ENCODE measurements at regions not wholly inside any gene's neighbourhood (a gene's known extent, or its start where the extent isn't known, plus 50 kb on each side); places are given as distances from the start of the nearest gene placed in this dataset.
A peak's percentile ranks its signal among the peaks of the same experiment; 100 is the strongest.

DNA sequence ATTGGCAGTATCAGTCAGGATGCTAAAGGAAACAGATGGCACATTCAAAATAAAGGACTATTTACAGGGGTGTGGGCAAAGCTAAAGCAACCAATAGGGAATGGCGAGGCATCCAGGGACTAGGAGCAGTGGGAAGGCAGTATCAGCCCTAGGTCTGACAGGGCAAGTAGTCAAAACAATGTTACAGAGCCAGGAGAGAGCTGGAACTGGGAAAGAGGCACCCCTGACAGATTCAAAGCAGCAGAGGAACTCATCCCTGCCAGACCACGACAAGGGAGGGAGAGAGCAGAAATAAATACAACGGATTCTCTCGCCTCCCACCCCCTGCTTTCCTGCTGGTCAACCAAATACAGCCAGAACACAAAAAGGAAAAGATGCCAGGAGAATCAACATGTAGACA, 371.5 kb downstream of the NR2F1-AS1 start (continued):
- TF ChIP-seq, protein P1, sequence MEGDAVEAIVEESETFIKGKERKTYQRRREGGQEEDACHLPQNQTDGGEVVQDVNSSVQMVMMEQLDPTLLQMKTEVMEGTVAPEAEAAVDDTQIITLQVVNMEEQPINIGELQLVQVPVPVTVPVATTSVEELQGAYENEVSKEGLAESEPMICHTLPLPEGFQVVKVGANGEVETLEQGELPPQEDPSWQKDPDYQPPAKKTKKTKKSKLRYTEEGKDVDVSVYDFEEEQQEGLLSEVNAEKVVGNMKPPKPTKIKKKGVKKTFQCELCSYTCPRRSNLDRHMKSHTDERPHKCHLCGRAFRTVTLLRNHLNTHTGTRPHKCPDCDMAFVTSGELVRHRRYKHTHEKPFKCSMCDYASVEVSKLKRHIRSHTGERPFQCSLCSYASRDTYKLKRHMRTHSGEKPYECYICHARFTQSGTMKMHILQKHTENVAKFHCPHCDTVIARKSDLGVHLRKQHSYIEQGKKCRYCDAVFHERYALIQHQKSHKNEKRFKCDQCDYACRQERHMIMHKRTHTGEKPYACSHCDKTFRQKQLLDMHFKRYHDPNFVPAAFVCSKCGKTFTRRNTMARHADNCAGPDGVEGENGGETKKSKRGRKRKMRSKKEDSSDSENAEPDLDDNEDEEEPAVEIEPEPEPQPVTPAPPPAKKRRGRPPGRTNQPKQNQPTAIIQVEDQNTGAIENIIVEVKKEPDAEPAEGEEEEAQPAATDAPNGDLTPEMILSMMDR (conservative IDR thresholded peaks at IDR 0.05; ENCODE audit: low read depth in 2 of 2), result no peak
- TF ChIP-seq STAT1 (IDR thresholded peaks at IDR 0.05; ENCODE audit: unreplicated experiment), result no peak
- no peak for TF ChIP-seq CREB1 (CRISPR knock-in tag; IDR thresholded peaks at IDR 0.05; ENCODE audit: low read depth)
- TF ChIP-seq ZNF114 (CRISPR knock-in tag; IDR thresholded peaks at IDR 0.05), result no peak
- no peak for TF ChIP-seq NANOG (IDR thresholded peaks at IDR 0.05; ENCODE audit: borderline replicate concordance)
- TF ChIP-seq JUNB (IDR thresholded peaks at IDR 0.05; ENCODE audit: unreplicated experiment), result no peak
- TF ChIP-seq POLR2AphosphoS5 (IDR thresholded peaks at IDR 0.05; ENCODE audit: low read depth), result no peak
- TF ChIP-seq ETS1 (IDR thresholded peaks at IDR 0.05), result no peak
- no peak for TF ChIP-seq ZNF331 (CRISPR knock-in tag; IDR thresholded peaks at IDR 0.05; ENCODE audit: low read depth)

- Mint-ChIP-seq H3K27me3 (ENCODE audit: insufficient read depth, low read depth, poor library complexity) (no peaks in the 10 kb centered on the region), H3K36me3 (ENCODE audit: low read depth) (no peaks in the 10 kb centered on the region), H3K27ac (0 out of 2 replicates have a peak overlapping the region, but pooled peaks have one; percentile 63), H3K9me3 (peaks cover 2% of the 10 kb centered on the region; the same call in 1 of the 3 replicates), H3K4me3 (no peak overlapping the region), H3K4me1 (peaks cover 5% of the 10 kb centered on the region)
- no peaks in the 10 kb centered on the region for H3K36me3 ChIP-seq (ENCODE audit: insufficient read depth)
- no peaks in the 10 kb centered on the region for H4K20me1 ChIP-seq (replicated peaks; ENCODE audit: insufficient read depth)
- no peaks in the 10 kb centered on the region for H3F3A ChIP-seq (replicated peaks; ENCODE audit: low read depth)
- no peaks in the 10 kb centered on the region for H3K79me2 ChIP-seq (replicated peaks; ENCODE audit: insufficient read depth)
- no peak overlapping the region for H3K27ac ChIP-seq (ENCODE audit: low read depth)
- H3K4me1 ChIP-seq (ENCODE audit: insufficient read depth), result no peaks in the 10 kb centered on the region
- H3K4me3 ChIP-seq, result no peak overlapping the region
- no peak overlapping the region for H2AFZ ChIP-seq
- no peaks in the 10 kb centered on the region for H3K27me3 ChIP-seq (ENCODE audit: insufficient read depth)
- no peak for ATAC-seq
- H3K4me2 ChIP-seq, result no peak overlapping the region
- no peaks in the 10 kb centered on the region for H3K9me2 ChIP-seq (ENCODE audit: insufficient read depth)
- no peak for DNase-seq (ENCODE audit: low spot score)
- TF ChIP-seq EZH2 (IDR thresholded peaks at IDR 0.05; ENCODE audit: low read depth, unreplicated experiment) (no peak), NANOG (IDR thresholded peaks at IDR 0.05; ENCODE audit: borderline replicate concordance) (no peak), POLR2AphosphoS5 (IDR thresholded peaks at IDR 0.05; ENCODE audit: low read depth) (no peak), CREB1 (CRISPR knock-in tag; IDR thresholded peaks at IDR 0.05; ENCODE audit: low read depth) (no peak), JUNB (IDR thresholded peaks at IDR 0.05; ENCODE audit: unreplicated experiment) (no peak), STAT1 (IDR thresholded peaks at IDR 0.05; ENCODE audit: unreplicated experiment) (no peak), ZNF331 (CRISPR knock-in tag; IDR thresholded peaks at IDR 0.05; ENCODE audit: low read depth) (no peak), ETS1 (IDR thresholded peaks at IDR 0.05) (no peak), EZH2phosphoT487 (IDR thresholded peaks at IDR 0.05; ENCODE audit: unreplicated experiment) (no peak), ZNF114 (CRISPR knock-in tag; IDR thresholded peaks at IDR 0.05) (no peak)
- TF ChIP-seq, protein P2, sequence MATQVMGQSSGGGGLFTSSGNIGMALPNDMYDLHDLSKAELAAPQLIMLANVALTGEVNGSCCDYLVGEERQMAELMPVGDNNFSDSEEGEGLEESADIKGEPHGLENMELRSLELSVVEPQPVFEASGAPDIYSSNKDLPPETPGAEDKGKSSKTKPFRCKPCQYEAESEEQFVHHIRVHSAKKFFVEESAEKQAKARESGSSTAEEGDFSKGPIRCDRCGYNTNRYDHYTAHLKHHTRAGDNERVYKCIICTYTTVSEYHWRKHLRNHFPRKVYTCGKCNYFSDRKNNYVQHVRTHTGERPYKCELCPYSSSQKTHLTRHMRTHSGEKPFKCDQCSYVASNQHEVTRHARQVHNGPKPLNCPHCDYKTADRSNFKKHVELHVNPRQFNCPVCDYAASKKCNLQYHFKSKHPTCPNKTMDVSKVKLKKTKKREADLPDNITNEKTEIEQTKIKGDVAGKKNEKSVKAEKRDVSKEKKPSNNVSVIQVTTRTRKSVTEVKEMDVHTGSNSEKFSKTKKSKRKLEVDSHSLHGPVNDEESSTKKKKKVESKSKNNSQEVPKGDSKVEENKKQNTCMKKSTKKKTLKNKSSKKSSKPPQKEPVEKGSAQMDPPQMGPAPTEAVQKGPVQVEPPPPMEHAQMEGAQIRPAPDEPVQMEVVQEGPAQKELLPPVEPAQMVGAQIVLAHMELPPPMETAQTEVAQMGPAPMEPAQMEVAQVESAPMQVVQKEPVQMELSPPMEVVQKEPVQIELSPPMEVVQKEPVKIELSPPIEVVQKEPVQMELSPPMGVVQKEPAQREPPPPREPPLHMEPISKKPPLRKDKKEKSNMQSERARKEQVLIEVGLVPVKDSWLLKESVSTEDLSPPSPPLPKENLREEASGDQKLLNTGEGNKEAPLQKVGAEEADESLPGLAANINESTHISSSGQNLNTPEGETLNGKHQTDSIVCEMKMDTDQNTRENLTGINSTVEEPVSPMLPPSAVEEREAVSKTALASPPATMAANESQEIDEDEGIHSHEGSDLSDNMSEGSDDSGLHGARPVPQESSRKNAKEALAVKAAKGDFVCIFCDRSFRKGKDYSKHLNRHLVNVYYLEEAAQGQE (IDR thresholded peaks at IDR 0.05; ENCODE audit: unreplicated experiment), result no peak
- TF ChIP-seq, protein P1 (conservative IDR thresholded peaks at IDR 0.05; ENCODE audit: low read depth in 2 of 2), result no peak
These were observed 372.8 kb downstream of the NR2F1-AS1 start for GRCh38 chr5:93208141-93208751.

Data from GM23338 (cell line).